Kidney glomerular epithelial cell (primary cell): ENCODE measurements at regions not wholly inside any gene's neighbourhood (a gene's known extent, or its start where the extent isn't known, plus 50 kb on each side); places are given as distances from the start of the nearest gene placed in this dataset.
"Not testable (repeated sequence)": the region's sequence is repeated elsewhere in the genome, so short reads cannot be mapped to it uniquely, and the experiment has no call there.

Experiments
- DNase-seq: peaks from one replicate; lab custom pipeline; 2025; lab: John Stamatoyannopoulos, UW

GRCh38 chr5:133881576-133882388 is 86.6 kb downstream of the C5orf15 start:
- DNase-seq = no peak

- DNase-seq = no peak
Measured at GRCh38 chr5:133878236-133878555, 90.2 kb downstream of the C5orf15 start.

GRCh38 chr5:133877351-133878235 is 90.8 kb downstream of the C5orf15 start:
- DNase-seq = no peak

DNA sequence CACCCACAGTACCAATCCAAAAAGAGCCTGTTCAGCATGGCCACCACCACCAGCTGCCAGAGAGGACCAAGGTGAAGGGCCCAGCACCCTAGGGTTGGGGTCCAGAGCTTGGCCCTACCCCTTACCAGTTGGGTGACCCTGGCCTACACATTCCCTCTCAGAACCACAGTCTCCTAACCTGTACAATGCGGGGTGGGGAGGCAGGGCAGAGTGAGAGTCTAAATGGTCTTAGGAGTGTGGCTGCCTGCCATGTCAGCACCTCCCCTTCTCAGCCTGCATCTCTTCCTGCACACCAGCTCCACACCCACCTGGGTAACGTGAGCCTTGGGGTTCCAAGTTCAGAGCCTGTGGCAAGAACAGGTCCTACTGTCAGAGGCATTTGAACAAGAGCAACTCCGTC is 92.2 kb downstream of the C5orf15 start:
- no peak for DNase-seq

GRCh38 chr5:133875179-133875578 is 93.2 kb downstream of the C5orf15 start:
- DNase-seq = no peak

DNA sequence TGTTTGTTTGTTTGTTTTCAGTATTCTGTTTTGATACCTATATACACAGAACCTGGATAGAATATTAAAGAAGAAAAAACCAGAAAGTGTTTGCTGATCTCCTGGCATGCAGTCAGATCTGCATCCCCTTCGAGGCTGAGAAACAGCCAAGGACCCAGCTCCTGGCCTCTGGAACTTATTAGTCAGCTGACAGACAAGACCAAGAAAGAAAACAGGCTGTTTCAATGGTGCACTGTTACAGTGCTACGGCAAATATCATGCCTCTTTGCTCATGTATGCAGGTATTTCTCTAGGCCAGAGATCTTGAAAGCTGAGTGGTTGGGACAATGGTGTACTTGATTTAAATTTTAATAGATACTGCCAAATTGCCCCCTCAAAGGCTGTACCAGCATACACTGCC is 95.0 kb downstream of the C5orf15 start:
- no peak for DNase-seq

- peak; percentile 82 for DNase-seq
Measured at GRCh38 chr5:133870661-133871060, 97.8 kb downstream of the C5orf15 start.

DNA sequence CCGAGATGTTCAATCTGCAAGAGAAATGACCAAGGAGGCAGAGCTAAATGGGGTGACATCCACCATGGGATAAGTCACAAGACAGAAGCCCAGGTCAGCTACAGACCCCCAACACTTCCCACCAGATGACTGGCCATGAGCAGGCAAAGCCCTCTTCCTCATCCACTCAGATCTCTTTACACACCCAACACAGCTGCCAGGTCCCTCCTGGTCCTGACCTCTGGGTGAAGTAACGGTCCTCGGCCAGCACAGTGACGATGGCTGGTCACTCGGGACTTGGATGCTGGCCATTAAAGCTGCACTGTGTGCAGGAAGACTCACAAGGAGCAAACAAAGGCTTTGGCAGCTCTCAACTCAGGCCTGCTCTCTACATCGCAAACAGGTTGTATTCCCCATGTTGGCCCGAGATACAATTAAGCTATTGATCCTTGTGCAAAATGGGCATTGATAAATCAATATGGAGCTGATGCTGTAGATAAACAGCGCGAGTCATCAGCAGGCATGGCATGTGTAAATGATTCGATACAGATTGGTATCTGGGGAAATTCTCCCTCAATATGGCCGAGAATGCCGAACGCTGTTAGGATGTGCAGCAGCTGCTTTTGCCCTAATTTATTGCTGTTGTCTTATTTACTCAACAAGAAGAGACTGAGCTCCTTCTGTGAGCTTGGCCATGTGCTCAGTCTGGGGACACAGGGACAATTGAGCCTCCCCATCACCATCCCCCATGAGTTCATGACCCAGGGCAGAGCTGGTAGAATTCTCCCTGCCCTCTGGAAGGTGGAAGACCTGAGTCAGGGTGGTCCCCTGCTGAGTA is 98.7 kb downstream of the C5orf15 start:
- no peak for DNase-seq

DNA sequence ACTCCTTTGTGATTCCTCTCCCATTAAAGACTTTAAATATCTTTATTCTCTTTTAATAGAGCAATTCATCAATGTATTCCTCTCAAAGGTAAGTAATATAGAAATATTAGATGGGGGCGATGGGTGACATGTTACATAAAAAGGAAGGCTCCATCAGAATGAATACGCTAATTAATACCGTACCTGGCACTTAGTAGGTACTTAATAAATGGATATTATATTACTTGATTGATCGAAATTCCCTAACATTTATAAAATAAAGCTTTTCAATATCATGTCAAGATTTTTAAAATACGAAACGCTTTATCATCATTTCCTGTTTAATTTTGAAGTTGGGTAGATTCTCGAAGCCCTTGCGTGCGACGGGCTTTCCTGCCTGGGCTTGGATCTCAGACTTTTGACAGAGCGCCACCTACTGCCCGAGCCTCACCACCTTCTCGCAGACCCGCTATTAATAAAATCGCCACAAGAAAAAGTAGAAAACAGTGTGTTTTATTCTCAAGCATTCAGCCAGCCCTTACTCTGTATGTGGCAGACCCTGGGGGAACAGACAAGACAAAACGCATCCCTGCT is 99.4 kb downstream of the C5orf15 start:
- DNase-seq = peak; percentile 60

DNA sequence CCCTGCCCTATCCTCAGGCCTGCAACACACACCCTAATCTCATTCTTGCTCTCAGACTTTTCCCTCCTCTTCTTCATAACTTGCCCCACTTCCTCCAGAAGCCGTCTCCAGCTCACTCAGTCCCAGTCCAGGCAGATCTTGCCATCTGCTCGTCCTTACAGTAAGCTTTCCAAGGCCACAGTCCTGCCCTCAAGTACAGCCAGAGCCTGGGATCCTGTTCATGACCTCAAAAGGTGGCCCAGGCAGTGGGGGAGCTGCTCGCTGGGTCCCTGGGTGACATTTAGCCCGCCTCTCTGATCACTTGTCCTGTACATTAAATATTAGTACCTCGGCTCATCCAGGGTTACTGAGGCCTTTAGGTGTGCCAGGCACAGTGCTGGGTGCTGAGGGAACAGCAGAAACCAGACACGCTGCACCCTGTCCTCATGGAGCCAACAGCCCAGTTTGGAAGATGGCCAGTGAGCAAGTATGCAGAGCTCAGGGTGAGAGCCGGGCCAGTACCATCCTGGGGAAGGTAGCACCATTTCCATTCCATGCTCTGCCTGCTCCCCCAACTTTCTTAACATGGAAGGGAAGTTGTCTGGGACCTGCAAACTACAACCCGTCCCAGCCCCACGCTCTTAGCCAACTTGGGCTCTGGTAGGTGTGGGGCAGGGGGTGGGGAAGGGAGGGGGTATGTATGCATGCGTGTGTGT is 100.4 kb downstream of the C5orf15 start:
- DNase-seq = no peak

- no peak for DNase-seq
Measured at GRCh38 chr5:133867341-133867740, 101.1 kb downstream of the C5orf15 start.

DNA sequence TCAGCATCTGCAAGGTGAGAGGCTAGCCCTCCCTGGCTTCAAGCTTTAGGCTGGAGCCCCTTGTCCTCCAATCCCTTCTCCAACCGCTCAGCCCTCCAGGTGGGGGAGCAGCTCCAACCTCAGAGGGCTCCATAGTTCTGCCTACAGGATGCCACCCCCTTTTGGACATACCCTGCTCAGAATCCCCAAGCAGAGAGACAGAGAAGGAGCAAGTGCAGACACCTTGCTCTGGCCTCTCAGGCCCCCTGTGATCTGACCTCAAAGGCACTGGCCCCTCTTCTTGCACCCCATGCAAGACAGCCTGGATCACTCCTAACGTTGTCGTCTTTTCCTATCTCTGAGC is 101.6 kb downstream of the C5orf15 start:
- no peak for DNase-seq

GRCh38 chr5:133866160-133866902 is 102.1 kb downstream of the C5orf15 start:
- no peak for DNase-seq

DNA sequence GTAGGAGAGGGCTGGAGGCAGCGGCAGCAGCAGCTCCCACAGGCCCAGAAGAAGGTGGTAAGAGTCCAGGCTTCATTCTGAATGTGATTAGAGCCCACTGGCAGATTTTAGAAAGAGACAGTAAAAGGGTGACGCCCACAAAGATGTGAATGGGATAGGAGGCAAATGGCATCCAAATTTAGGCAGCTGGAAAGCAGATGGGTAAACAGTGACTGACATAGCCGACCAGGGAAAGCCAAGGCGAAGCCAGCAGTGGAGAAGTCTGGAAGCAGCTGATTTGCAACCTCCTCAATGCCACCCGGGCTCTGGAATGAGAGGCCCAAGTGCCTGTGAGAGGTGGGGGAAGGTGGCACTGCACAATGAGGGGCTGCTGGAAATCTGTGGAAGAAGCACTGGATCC is 103.3 kb downstream of the C5orf15 start:
- no peak for DNase-seq

- DNase-seq = no peak
Measured at GRCh38 chr5:133864711-133865110, 103.7 kb downstream of the C5orf15 start.

GRCh38 chr5:133863857-133864585 is 104.4 kb downstream of the C5orf15 start:
- no peak for DNase-seq

GRCh38 chr5:133861161-133861737 is 107.2 kb downstream of the C5orf15 start:
- no peak for DNase-seq

- DNase-seq = no peak
Measured at GRCh38 chr5:133859073-133859472, 109.4 kb downstream of the C5orf15 start.

- DNase-seq = not testable (repeated sequence)
Measured at GRCh38 chr5:133857595-133858313, 110.7 kb downstream of the C5orf15 start.
